ENCODE measurements at regions not wholly inside any gene's neighbourhood (a gene's known extent, or its start where the extent isn't known, plus 50 kb on each side); places are given as distances from the start of the nearest gene placed in this dataset.

DNA sequence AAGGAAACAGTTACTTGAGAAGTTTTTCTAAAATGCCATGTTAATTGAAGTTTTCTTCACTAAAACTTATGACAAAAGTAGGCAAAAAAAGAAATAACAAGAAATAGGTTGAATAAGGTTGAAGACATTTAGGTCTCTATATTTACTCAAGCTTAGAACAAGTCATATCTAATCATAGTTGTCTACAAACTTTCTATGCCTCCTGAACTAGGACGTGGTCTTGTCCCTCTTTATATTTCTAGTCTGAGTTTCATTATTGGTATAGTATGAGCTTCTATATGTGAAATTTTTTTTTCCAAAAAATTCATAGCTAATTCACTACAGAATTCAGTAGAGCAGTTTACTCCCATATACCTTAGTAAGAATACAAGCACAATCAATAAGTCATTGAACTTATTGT, 836.4 kb downstream of the SLITRK6 start:
- peak overlapping the region; percentile 56 for H2AFZ ChIP-seq (ENCODE audit: low read length)
- ChIA-PET CTCF (ENCODE audit: unreplicated experiment) (no interaction called here), POLR2A (interaction anchor here (0.6 to 2.1 kb wide), 12 partner anchors 8 to 226 kb away, joined by 3 to 13 read pairs (median 4); no protein-coding TSS in a partner anchor)
- no TSS peak for BruUV-seq (replicated peaks)
- TF ChIP-seq, protein P1, sequence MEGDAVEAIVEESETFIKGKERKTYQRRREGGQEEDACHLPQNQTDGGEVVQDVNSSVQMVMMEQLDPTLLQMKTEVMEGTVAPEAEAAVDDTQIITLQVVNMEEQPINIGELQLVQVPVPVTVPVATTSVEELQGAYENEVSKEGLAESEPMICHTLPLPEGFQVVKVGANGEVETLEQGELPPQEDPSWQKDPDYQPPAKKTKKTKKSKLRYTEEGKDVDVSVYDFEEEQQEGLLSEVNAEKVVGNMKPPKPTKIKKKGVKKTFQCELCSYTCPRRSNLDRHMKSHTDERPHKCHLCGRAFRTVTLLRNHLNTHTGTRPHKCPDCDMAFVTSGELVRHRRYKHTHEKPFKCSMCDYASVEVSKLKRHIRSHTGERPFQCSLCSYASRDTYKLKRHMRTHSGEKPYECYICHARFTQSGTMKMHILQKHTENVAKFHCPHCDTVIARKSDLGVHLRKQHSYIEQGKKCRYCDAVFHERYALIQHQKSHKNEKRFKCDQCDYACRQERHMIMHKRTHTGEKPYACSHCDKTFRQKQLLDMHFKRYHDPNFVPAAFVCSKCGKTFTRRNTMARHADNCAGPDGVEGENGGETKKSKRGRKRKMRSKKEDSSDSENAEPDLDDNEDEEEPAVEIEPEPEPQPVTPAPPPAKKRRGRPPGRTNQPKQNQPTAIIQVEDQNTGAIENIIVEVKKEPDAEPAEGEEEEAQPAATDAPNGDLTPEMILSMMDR (conservative IDR thresholded peaks at IDR 0.05; ENCODE audit: low read length) = no peak
- TF ChIP-seq EZH2phosphoT487 (IDR thresholded peaks at IDR 0.05; ENCODE audit: borderline replicate concordance, low read depth, low read length) = no peak
- DNase-seq (ENCODE audit: low spot score) = no peak
- H3K4me2 ChIP-seq (ENCODE audit: low read length) = peak overlapping the region; percentile 39
- no peak overlapping the region for H3K27ac ChIP-seq (ENCODE audit: low read depth, low read length, poor library complexity, severe bottlenecking)
- no peaks in the 10 kb centered on the region for H4K20me1 ChIP-seq (ENCODE audit: insufficient read depth, low read length)
- intact Hi-C loops (cut with micrococcal nuclease; ENCODE audit: unreplicated experiment) = no loop called here
- H3K9me2 ChIP-seq (ENCODE audit: insufficient read depth, low read length) = no peaks in the 10 kb centered on the region
- H3K36me3 ChIP-seq (ENCODE audit: insufficient read depth, low read length) = no peaks in the 10 kb centered on the region
- peaks cover 10% of the 10 kb centered on the region; the same call in 1 of the 2 replicates for H3K9me3 ChIP-seq (ENCODE audit: low read length)
- H3K4me3 ChIP-seq (ENCODE audit: low read depth, low read length, poor library complexity, severe bottlenecking) = no peak overlapping the region
- H3K79me2 ChIP-seq (ENCODE audit: insufficient read depth, low read depth, low read length) = no peaks in the 10 kb centered on the region
- H3K4me1 ChIP-seq (ENCODE audit: insufficient read depth, low read length, poor library complexity, severe bottlenecking) = peaks cover 17% of the 10 kb centered on the region

DNA sequence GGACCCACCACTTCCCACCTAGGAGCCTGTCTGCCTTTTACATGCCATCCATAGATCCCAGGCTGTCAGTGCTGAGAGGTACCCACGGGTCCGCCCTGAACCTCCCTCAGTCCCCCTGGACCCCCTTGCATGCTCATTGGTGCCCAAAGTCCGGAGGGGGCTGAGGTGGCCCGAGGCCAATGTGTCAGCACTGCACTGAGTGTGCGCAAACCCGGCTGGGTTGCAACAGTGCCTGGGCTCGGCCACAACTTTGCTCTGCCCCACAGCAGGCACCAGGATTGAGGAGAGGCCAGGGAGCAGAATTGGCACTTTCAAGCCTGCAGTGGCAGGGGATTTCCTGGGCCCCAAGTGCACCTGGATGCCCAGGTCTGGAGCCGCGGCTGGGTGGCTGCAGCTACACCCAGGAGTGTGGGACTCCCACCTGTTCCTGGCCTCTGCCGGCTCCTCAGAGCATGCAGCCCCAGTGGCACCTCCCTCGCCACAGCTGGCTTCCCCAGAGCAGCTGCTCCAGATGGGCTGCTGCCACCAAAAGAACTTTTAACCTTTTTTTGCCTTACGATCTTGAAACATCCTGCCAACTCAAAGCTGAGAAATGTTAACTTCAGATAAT, 837.0 kb downstream of the SLITRK6 start:
- intact Hi-C loops (cut with micrococcal nuclease; ENCODE audit: unreplicated experiment) = no loop called here
- CTCF ChIA-PET (ENCODE audit: unreplicated experiment) = no interaction called here

More for the DNA sequence above, 837.0 kb downstream of the SLITRK6 start:
- BruUV-seq (replicated peaks) = no TSS peak
- POLR2A ChIA-PET = interaction anchor here (0.7 to 2.1 kb wide), 9 partner anchors 8 to 226 kb away, joined by 3 to 13 read pairs (median 4); no protein-coding TSS in a partner anchor
- no peaks in the 10 kb centered on the region for H4K20me1 ChIP-seq (ENCODE audit: insufficient read depth, low read length)
- H3K79me2 ChIP-seq (ENCODE audit: insufficient read depth, low read depth, low read length) = no peaks in the 10 kb centered on the region
- H3K4me2 ChIP-seq (ENCODE audit: low read length) = peak overlapping the region; percentile 39
- H3K9me3 ChIP-seq (ENCODE audit: low read length) = peaks cover 10% of the 10 kb centered on the region; the same call in 1 of the 2 replicates
- peaks cover 17% of the 10 kb centered on the region for H3K4me1 ChIP-seq (ENCODE audit: insufficient read depth, low read length, poor library complexity, severe bottlenecking)
- peak overlapping the region; percentile 56 for H2AFZ ChIP-seq (ENCODE audit: low read length)
- no peaks in the 10 kb centered on the region for H3K36me3 ChIP-seq (ENCODE audit: insufficient read depth, low read length)
- H3K27ac ChIP-seq (ENCODE audit: low read depth, low read length, poor library complexity, severe bottlenecking) = no peak overlapping the region
- peak; percentile 75 for DNase-seq (ENCODE audit: low spot score)
- H3K4me3 ChIP-seq (ENCODE audit: low read depth, low read length, poor library complexity, severe bottlenecking) = no peak overlapping the region
- no peaks in the 10 kb centered on the region for H3K9me2 ChIP-seq (ENCODE audit: insufficient read depth, low read length)
- TF ChIP-seq, protein P1 (conservative IDR thresholded peaks at IDR 0.05; ENCODE audit: low read length) = no peak
- TF ChIP-seq EZH2phosphoT487 (IDR thresholded peaks at IDR 0.05; ENCODE audit: borderline replicate concordance, low read depth, low read length) = no peak
